Breast epithelium (tissue), 3 donors: ENCODE measurements at regions not wholly inside any gene's neighbourhood (a gene's known extent, or its start where the extent isn't known, plus 50 kb on each side); places are given as distances from the start of the nearest gene placed in this dataset.

ENCODE experiments used
- POLR2A ChIP-seq: fragments of 450-650 bp; IDR thresholded peaks from one replicate; pipeline ENCODE4 v1.6.1; 2016; ENCODE audit warnings: antibody characterized with exemption, mild to moderate bottlenecking, moderate library complexity
- POLR2AphosphoS5 ChIP-seq, 3 donors: sonication (generic); formaldehyde crosslinking; IDR thresholded peaks; one replicate each; pipeline ENCODE4 v1.6.1; 2017; ENCODE audit warnings: antibody characterized with exemption in 3 of 3
- TF ChIP-seq, protein P1 (sequence below), 3 donors: fragments of 450-650 bp; IDR thresholded peaks; one replicate each; pipeline ENCODE4 v1.5.1; 2016 to 2017; ENCODE audit warnings: antibody characterized with exemption in 3 of 3, mild to moderate bottlenecking in 3 of 3, moderate library complexity in 3 of 3

DNA sequence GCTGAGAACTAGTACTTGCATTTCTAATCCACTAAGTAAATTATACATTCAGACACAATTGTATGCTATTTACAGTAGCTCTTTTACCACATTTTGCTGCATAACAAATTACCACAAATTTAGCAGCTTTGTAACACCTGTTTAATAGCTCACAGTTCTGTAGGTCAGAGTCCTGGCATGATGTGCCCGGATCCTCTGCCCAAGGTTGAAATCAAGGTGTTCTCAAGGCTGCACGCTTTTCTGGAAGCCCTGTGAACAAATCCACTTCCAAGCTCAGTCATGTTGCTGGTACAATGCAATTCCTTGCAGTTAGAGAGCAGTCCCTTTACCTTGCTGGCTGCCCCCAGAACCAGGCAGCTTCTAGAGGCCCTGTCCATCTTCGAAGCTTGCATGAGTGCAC lies 716.0 kb downstream of the HACE1 start:
- TF ChIP-seq POLR2A (no peak), POLR2AphosphoS5 (IDR thresholded peaks at IDR 0.05) (no peak)
- TF ChIP-seq, protein P1, sequence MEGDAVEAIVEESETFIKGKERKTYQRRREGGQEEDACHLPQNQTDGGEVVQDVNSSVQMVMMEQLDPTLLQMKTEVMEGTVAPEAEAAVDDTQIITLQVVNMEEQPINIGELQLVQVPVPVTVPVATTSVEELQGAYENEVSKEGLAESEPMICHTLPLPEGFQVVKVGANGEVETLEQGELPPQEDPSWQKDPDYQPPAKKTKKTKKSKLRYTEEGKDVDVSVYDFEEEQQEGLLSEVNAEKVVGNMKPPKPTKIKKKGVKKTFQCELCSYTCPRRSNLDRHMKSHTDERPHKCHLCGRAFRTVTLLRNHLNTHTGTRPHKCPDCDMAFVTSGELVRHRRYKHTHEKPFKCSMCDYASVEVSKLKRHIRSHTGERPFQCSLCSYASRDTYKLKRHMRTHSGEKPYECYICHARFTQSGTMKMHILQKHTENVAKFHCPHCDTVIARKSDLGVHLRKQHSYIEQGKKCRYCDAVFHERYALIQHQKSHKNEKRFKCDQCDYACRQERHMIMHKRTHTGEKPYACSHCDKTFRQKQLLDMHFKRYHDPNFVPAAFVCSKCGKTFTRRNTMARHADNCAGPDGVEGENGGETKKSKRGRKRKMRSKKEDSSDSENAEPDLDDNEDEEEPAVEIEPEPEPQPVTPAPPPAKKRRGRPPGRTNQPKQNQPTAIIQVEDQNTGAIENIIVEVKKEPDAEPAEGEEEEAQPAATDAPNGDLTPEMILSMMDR (IDR thresholded peaks at IDR 0.05) = no peak
